Bronchial epithelial cell (primary cell): ENCODE measurements at regions not wholly inside any gene's neighbourhood (a gene's known extent, or its start where the extent isn't known, plus 50 kb on each side); places are given as distances from the start of the nearest gene placed in this dataset.
A peak's percentile ranks its signal among the peaks of the same experiment; 100 is the strongest.

ENCODE experiments used
- DNase-seq: peaks from one replicate; pipeline ENCODE4 v3.0.0-alpha.2; 2010; ENCODE audit warnings: low read depth
- FAIRE-seq: peaks from 2 replicates; lab custom pipeline; 2011; peaks lifted over from hg19 to GRCh38; lab: Jason Lieb, UNC
- H3K27me3 ChIP-seq: 2 replicates; pipeline ENCODE4 v1.5.1; 2011; ENCODE audit warnings: low read length; ENCODE audit not compliant: control insufficient read depth, insufficient read depth
- H3K36me3 ChIP-seq: 2 replicates; pipeline ENCODE4 v1.5.1; 2011; ENCODE audit warnings: low read length; ENCODE audit not compliant: control insufficient read depth, insufficient read depth
- H3K4me3 ChIP-seq: 2 replicates; pipeline ENCODE4 v1.5.1; 2011; ENCODE audit warnings: mild to moderate bottlenecking, low read depth, low read length, control low read depth
- TF ChIP-seq, protein P1 (sequence below): IDR thresholded peaks from 2 replicates; pipeline ENCODE4 v1.5.1; 2011; ENCODE audit warnings: mild to moderate bottlenecking, moderate library complexity, low read length, control low read depth, inconsistent platforms; ENCODE audit not compliant: insufficient read depth, severe bottlenecking

GRCh38 chr6:134555672-134556071 lies 237.8 kb upstream of the SGK1 start:
- no peak for FAIRE-seq

GRCh38 chr6:134553936-134554335 lies 236.0 kb upstream of the SGK1 start:
- FAIRE-seq (no peak), DNase-seq (no peak)
- TF ChIP-seq, protein P1, sequence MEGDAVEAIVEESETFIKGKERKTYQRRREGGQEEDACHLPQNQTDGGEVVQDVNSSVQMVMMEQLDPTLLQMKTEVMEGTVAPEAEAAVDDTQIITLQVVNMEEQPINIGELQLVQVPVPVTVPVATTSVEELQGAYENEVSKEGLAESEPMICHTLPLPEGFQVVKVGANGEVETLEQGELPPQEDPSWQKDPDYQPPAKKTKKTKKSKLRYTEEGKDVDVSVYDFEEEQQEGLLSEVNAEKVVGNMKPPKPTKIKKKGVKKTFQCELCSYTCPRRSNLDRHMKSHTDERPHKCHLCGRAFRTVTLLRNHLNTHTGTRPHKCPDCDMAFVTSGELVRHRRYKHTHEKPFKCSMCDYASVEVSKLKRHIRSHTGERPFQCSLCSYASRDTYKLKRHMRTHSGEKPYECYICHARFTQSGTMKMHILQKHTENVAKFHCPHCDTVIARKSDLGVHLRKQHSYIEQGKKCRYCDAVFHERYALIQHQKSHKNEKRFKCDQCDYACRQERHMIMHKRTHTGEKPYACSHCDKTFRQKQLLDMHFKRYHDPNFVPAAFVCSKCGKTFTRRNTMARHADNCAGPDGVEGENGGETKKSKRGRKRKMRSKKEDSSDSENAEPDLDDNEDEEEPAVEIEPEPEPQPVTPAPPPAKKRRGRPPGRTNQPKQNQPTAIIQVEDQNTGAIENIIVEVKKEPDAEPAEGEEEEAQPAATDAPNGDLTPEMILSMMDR, result no peak

More at GRCh38 chr6:134555672-134556071, 237.8 kb upstream of the SGK1 start:
- Histone ChIP-seq H3K4me3 (no peak overlapping the region), H3K27me3 (no peaks in the 10 kb centered on the region), H3K36me3 (no peaks in the 10 kb centered on the region)
- DNase-seq, result no peak
- TF ChIP-seq, protein P1, result no peak

DNA sequence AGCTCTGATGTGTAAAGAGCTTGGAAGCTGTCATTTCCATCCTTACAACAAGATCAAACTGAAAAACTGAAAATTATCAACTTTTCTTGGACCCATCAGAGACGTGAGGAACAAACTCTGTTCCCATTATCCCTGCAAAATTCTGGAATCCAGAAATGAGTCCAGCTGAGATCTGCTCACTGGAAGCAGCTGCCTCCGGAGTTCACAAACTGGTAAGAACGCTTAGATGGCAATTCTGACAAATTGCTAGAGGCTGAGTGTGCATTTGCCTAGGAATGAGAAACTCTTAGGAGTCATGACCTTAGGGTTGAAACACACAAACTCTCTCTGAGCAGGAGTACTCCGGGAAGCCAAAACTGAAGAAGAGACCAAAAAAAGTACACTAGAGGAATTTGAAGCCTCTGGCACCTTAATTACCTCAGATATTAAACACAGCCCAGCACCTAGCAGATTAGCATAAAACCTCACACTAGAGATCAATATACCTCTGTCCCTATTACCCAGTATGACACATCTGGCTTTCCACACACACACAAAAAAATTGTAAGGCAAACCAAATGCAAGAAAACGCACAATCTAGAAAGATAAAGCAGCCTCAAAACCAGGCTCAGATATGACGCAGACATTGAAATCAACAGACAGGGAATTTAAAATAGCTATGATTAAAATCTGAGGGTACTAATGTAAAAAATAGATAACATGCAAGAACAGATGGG lies 233.5 kb upstream of the SGK1 start:
- TF ChIP-seq, protein P1, result no peak
- Histone ChIP-seq H3K36me3 (no peaks in the 10 kb centered on the region), H3K4me3 (no peak overlapping the region), H3K27me3 (no peaks in the 10 kb centered on the region)
- FAIRE-seq (peak; percentile 77), DNase-seq (peak; percentile 33)

More at GRCh38 chr6:134553936-134554335, 236.0 kb upstream of the SGK1 start:
- H3K27me3 ChIP-seq, result no peaks in the 10 kb centered on the region
- H3K36me3 ChIP-seq, result no peaks in the 10 kb centered on the region
- no peak overlapping the region for H3K4me3 ChIP-seq

DNA sequence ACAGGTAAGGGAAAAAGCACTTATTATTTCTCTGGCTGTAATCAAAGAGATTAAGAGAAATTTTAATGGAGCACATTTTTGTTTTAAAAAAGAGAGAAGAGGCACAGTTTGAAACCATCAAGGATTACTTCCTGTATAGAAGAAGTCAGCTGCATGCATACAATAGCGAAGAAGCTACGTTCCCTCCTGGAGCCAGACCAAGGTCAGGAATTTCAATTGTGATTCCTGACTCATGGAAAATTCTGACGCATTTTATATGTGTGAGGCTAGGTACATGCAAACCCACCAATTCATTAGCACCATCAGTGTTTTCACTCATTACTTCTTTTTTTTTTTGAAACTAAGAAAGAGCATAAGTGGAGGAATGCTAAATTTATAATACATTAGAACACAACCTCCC lies 232.7 kb upstream of the SGK1 start:
- Histone ChIP-seq H3K27me3 (no peaks in the 10 kb centered on the region), H3K36me3 (no peaks in the 10 kb centered on the region), H3K4me3 (no peak overlapping the region)
- FAIRE-seq (no peak), DNase-seq (no peak)
- TF ChIP-seq, protein P1, result no peak

GRCh38 chr6:134549854-134550253 lies 231.9 kb upstream of the SGK1 start:
- Histone ChIP-seq H3K27me3 (no peaks in the 10 kb centered on the region), H3K4me3 (no peak overlapping the region), H3K36me3 (no peaks in the 10 kb centered on the region)
- no peak for FAIRE-seq
- no peak for DNase-seq
- TF ChIP-seq, protein P1, result no peak
